Heart right ventricle (tissue), 16 donors: ENCODE measurements at regions not wholly inside any gene's neighbourhood (a gene's known extent, or its start where the extent isn't known, plus 50 kb on each side); places are given as distances from the start of the nearest gene placed in this dataset.

Source experiments
- ATAC-seq, 8 donors: fragments of 200-7000 bp; cut with Tn5 transposase; one replicate each; pipeline ENCODE4 v1.9.1; 2020; ENCODE audit warnings: mild to moderate bottlenecking in 8 of 8, moderate library complexity in 8 of 8, moderate number of reproducible peaks in 1 of 8
- DNase-seq, 2 donors: peaks; one replicate each; pipeline ENCODE4 v3.0.0-alpha.2; 2020
- H3K27ac ChIP-seq, 10 donors: fragments of 200-600 bp; sonication (generic) in 2 of 10; one replicate each; pipeline versions ENCODE4 v1.5.0 to v1.8.0; 2020 to 2022; ENCODE audit warnings: mild to moderate bottlenecking in 3 of 10
- H3K27me3 ChIP-seq, 7 donors: fragments of 200-600 bp; one replicate each; pipeline ENCODE4 v1.8.0; 2021 to 2022; ENCODE audit warnings: mild to moderate bottlenecking in 2 of 7
- H3K36me3 ChIP-seq, 9 donors: fragments of 200-600 bp; sonication (generic) in 1 of 9; one replicate each; pipeline versions ENCODE4 v1.5.0 to v1.8.0; 2020 to 2022; ENCODE audit warnings: mild to moderate bottlenecking in 2 of 9
- H3K4me1 ChIP-seq, 9 donors: fragments of 200-600 bp; sonication (generic) in 1 of 9; one replicate each; pipeline versions ENCODE4 v1.5.0 to v1.8.0; 2020 to 2022; ENCODE audit warnings: mild to moderate bottlenecking in 4 of 9
- H3K4me3 ChIP-seq, 10 donors: fragments of 200-600 bp; sonication (generic) in 2 of 10; one replicate each; pipeline versions ENCODE4 v1.5.0 to v1.8.0; 2020 to 2022; ENCODE audit warnings: mild to moderate bottlenecking in 7 of 10, moderate library complexity in 2 of 10
- H3K9me3 ChIP-seq, 11 donors: fragments of 200-600 bp in 10 of 11; sonication (generic) in 2 of 11; one replicate each; pipeline versions ENCODE4 v1.5.0 to v1.8.0; 2013 to 2022; ENCODE audit warnings: mild to moderate bottlenecking in 2 of 11, control low read depth in 1 of 11, moderate library complexity in 1 of 11
- WGBS, 2 donors: extraction: QIAGEN DNeasy Blood & Tissue Kit; methylation state at CpG; one replicate each; pipeline ENCODE4 v1.1.7; 2013; ENCODE audit warnings: inconsistent platforms in 1 of 2; 5-methylcytosine and 5-hydroxymethylcytosine counted together
- intact Hi-C, 10 donors: fragments of 100-400 bp; cut with DNase I; formaldehyde crosslinking; loops; one replicate each; pipeline versions ENCODE4 v1.11.1 to v1.14.2; 2022
- TF ChIP-seq, protein P1 (sequence below), 9 donors: fragments of 200-600 bp; sonication (generic) in 2 of 9; IDR thresholded peaks; one replicate each; pipeline versions ENCODE4 v1.5.0 to v1.8.0; 2021 to 2022; ENCODE audit warnings: antibody characterized with exemption in 9 of 9, mild to moderate bottlenecking in 5 of 9, moderate library complexity in 1 of 9
- donor health status: Arrhythmogenic right ventricular cardiomyopathy.
- donor health status: ischemic (EF 13 %, LVEDD 7.1; RV severe dilation, severe dysfunction).
- donor health status: healthy with polysubstance abuse.
- donor health status: DM: no; HTN: yes; CAD: no.
- donor health status: DM: no; HTN: no; CAD: no.
- donor health status: ischemic (EF 25% LVEDD 6.9; RV normal size, moderate dysfunction).
- donor health status: ischemic (EF 25% LVEDD 5.7; RV mildly dilated, moderate dysfunction).
- donor health status: healthy.
- donor health status: DM: yes; HTN: yes; CAD: no.
- donor health status: Ischemic cardiomyopathy.
- donor health status: ischemic (EF 35%, LVEDD 5.7; RV mildly dilated, moderate dysfunction).
- donor health status: nonischemic (EF 11% LVEDD 7.7; RV severe dilation, severe dysfunction).
- donor health status: DM: yes; HTN: yes; CAD: no.
- donor health status: PGD.
- donor health status: ischemic (EF 29% LVEDD 5.4; RV normal size, mild dysfunction).
- donor health status: nonischemic (EF 23%, LVEDD 6.1; RV moderate dilation, normal function).

DNA sequence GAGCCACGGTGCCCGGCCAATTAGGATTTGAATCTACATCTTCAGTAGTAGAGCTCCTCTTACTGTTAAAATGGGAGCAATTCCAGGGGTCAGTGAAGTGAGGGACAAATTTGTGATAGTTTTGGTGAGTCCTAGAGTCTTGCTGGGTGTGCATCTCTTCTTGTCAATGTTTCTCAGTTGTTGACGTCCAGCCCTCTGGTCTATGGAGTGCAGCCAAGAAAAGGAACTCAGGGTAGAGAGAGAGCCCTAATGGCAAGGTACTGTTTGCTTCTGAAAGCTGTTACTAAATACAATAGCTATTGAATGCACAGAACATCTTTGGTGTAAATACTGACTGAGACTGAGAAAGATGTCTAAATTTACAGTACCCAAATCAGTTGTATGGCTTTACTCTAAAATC, 282.5 kb upstream of the SALL1 start:
- H3K4me1 ChIP-seq: no peaks in the 10 kb centered on the region
- no peaks in the 10 kb centered on the region for H3K36me3 ChIP-seq
- peaks cover 0 to 12% (median 5%) of the 10 kb centered on the region in 7 donors for H3K27me3 ChIP-seq
- 37 to 55% methylated on average over 3 of the region's 3 CpGs for WGBS, 2 donors
- no peak for ATAC-seq
- peaks cover 0 to 4% (median 0%) of the 10 kb centered on the region in 11 donors for H3K9me3 ChIP-seq
- intact Hi-C loops: no loop called here
- no peak overlapping the region for H3K4me3 ChIP-seq
- DNase-seq: no peak
- H3K27ac ChIP-seq: no peak overlapping the region
- TF ChIP-seq, protein P1, sequence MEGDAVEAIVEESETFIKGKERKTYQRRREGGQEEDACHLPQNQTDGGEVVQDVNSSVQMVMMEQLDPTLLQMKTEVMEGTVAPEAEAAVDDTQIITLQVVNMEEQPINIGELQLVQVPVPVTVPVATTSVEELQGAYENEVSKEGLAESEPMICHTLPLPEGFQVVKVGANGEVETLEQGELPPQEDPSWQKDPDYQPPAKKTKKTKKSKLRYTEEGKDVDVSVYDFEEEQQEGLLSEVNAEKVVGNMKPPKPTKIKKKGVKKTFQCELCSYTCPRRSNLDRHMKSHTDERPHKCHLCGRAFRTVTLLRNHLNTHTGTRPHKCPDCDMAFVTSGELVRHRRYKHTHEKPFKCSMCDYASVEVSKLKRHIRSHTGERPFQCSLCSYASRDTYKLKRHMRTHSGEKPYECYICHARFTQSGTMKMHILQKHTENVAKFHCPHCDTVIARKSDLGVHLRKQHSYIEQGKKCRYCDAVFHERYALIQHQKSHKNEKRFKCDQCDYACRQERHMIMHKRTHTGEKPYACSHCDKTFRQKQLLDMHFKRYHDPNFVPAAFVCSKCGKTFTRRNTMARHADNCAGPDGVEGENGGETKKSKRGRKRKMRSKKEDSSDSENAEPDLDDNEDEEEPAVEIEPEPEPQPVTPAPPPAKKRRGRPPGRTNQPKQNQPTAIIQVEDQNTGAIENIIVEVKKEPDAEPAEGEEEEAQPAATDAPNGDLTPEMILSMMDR (IDR thresholded peaks at IDR 0.05): no peak

DNA sequence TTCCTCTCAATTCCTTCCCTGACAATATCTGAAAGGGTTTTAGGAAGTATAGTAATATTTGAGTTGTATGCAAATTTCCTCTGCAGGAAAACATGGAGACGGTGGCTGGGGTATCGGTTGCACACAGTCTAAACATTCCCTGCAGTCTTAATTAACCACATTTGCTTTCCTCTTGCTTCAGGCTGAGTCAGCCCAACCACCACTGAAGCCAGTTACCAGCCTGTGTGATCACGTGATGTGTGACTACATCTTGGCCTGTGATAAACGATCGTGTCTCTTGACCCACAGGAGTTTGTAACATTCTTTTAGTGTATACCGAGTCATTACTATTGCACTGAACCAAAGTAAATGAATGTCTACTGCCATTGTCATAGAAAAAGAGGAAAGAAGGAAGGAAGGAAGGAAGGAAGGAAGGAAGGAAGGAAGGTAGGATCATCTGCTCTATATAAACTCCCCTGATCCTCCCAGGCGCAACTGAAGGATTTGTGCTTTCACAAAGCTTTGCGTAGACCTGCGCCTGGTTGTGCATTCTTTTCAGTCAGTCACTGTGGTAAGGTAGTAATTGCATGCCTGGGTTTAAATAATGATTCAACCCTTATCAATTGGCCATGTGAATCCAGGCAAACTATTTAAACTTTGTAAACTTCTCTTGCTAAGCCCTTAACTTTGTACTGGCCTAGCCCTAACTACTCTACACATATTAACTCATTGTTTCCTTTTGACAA, 280.6 kb upstream of the SALL1 start:
- intact Hi-C loops: no loop called here
- Histone ChIP-seq H3K27ac (no peak overlapping the region), H3K9me3 (peaks cover 0 to 4% (median 0%) of the 10 kb centered on the region in 11 donors), H3K4me3 (no peak overlapping the region), H3K4me1 (no peaks in the 10 kb centered on the region), H3K36me3 (no peaks in the 10 kb centered on the region), H3K27me3 (peaks cover 0 to 8% (median 0%) of the 10 kb centered on the region in 7 donors)
- DNase-seq (no peak), ATAC-seq (no peak)
- TF ChIP-seq, protein P1 (IDR thresholded peaks at IDR 0.05): no peak
- 44 to 46% methylated on average over 9 of the region's 9 CpGs for WGBS, 2 donors

DNA sequence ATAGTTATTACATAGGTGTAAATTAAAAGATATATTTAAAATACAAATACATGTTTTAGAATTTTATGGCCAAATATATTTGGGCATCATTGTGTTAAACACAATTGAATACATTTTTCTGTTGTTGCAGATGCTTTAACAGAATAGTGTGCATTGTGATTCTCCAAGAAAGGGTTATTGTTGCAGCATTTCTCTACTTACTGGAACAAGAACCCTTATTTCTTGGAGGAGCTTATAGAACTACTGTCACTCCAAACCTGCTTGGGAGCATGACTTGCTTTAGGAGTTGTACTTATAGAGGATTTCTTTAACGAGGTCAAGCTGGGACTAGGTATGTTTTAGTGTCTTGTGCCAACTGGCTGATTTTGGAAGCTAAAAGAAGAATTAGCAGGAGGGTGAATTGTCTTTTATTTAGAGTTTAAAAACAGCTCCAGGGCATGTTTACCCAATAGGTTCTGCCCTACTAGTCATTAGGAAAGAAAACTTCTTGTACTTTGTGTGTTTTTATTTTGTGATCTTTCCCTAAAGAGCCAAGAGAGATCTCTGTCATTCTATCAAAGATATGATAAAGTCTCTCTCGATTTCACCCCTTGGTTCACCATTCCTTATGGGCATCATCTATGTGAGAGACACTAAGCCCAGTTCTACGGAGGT, 279.8 kb upstream of the SALL1 start:
- TF ChIP-seq, protein P1 (IDR thresholded peaks at IDR 0.05): no peak
- H3K27ac ChIP-seq: no peak overlapping the region
- DNase-seq: no peak
- WGBS, 2 donors: 59 to 60% methylated on average over 3 of the region's 3 CpGs
- no peaks in the 10 kb centered on the region for H3K4me1 ChIP-seq
- peaks cover 0 to 4% (median 0%) of the 10 kb centered on the region in 11 donors for H3K9me3 ChIP-seq
- intact Hi-C loops: no loop called here
- peaks cover 0 to 8% (median 0%) of the 10 kb centered on the region in 7 donors for H3K27me3 ChIP-seq
- no peaks in the 10 kb centered on the region for H3K36me3 ChIP-seq
- no peak for ATAC-seq
- H3K4me3 ChIP-seq: no peak overlapping the region

DNA sequence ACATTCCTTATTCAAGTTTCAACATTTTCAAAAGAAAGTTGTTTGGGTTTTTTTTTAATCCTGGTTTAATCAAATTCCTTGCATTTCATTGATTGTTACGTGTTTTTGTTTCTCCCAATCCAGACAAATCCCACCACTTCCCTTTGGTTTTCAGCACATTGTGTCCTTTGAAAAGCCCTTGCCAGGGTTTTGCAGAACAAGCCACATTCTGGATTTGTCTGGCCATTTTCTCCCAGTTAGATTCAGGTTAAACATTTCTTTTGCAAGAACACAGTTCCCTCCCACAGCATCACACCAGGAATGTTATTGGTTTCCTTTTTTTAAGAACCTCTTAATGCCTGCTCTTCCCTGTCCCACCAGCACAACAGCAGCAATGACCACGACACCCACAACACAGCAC, 278.0 kb upstream of the SALL1 start:
- peaks cover 0 to 8% (median 0%) of the 10 kb centered on the region in 7 donors for H3K27me3 ChIP-seq
- TF ChIP-seq, protein P1 (IDR thresholded peaks at IDR 0.05): no peak
- no peak overlapping the region for H3K4me3 ChIP-seq
- H3K36me3 ChIP-seq: no peaks in the 10 kb centered on the region
- 63 to 73% methylated on average over 2 of the region's 2 CpGs for WGBS, 2 donors
- H3K27ac ChIP-seq: no peak overlapping the region
- H3K4me1 ChIP-seq: no peaks in the 10 kb centered on the region
- DNase-seq (no peak), ATAC-seq (no peak)
- intact Hi-C loops: no loop called here
- peaks cover 0 to 4% (median 0%) of the 10 kb centered on the region in 11 donors for H3K9me3 ChIP-seq
